ENCODE measurements at regions not wholly inside any gene's neighbourhood (a gene's known extent, or its start where the extent isn't known, plus 50 kb on each side); places are given as distances from the start of the nearest gene placed in this dataset.

GRCh38 chr13:22336460-22336859, 665.6 kb downstream of the FGF9 start:
- no peak for DNase-seq

- DNase-seq, result no peak
Measured at GRCh38 chr13:22357132-22357531, 686.3 kb downstream of the FGF9 start.

GRCh38 chr13:22369090-22369489, 698.2 kb downstream of the FGF9 start:
- no peak for DNase-seq

- DNase-seq, result no peak
Measured at GRCh38 chr13:22369840-22370239, 699.0 kb downstream of the FGF9 start.

- no peak for DNase-seq
Measured at GRCh38 chr13:22372261-22372660, 701.4 kb downstream of the FGF9 start.

GRCh38 chr13:22375151-22375550, 704.3 kb downstream of the FGF9 start:
- no peak for DNase-seq

- no peak for DNase-seq
Measured at GRCh38 chr13:22387899-22388298, 717.0 kb downstream of the FGF9 start.

- no peak for DNase-seq
Measured at GRCh38 chr13:22399801-22400420, 729.0 kb downstream of the FGF9 start.

GRCh38 chr13:22402682-22403081, 731.8 kb downstream of the FGF9 start:
- DNase-seq, result no peak

GRCh38 chr13:22403144-22403543, 732.3 kb downstream of the FGF9 start:
- DNase-seq, result no peak

- no peak for DNase-seq
Measured at GRCh38 chr13:22405891-22406290, 735.0 kb downstream of the FGF9 start.

- no peak for DNase-seq
Measured at GRCh38 chr13:22412452-22412851, 741.6 kb downstream of the FGF9 start.

GRCh38 chr13:22422023-22422422, 751.1 kb downstream of the FGF9 start:
- no peak for DNase-seq

GRCh38 chr13:22422712-22423111, 751.8 kb downstream of the FGF9 start:
- DNase-seq, result no peak

GRCh38 chr13:22423261-22423660, 752.4 kb downstream of the FGF9 start:
- DNase-seq, result no peak

GRCh38 chr13:22425087-22425486, 754.2 kb downstream of the FGF9 start:
- DNase-seq, result no peak

GRCh38 chr13:22427066-22427465, 753.7 kb upstream of the SGCG start:
- DNase-seq, result no peak

GRCh38 chr13:22427783-22428182, 753.0 kb upstream of the SGCG start:
- no peak for DNase-seq

- DNase-seq, result no peak
Measured at GRCh38 chr13:22428188-22428828, 752.5 kb upstream of the SGCG start.

- DNase-seq, result no peak
Measured at GRCh38 chr13:22432690-22433089, 748.1 kb upstream of the SGCG start.

GRCh38 chr13:22447132-22447886, 733.5 kb upstream of the SGCG start:
- DNase-seq, result no peak

- DNase-seq, result no peak
Measured at GRCh38 chr13:22449251-22449650, 731.5 kb upstream of the SGCG start.

- DNase-seq, result no peak
Measured at GRCh38 chr13:22451327-22451741, 729.4 kb upstream of the SGCG start.

GRCh38 chr13:22454586-22454985, 726.2 kb upstream of the SGCG start:
- DNase-seq, result no peak
